GM18505 (cell line): ENCODE measurements at regions not wholly inside any gene's neighbourhood (a gene's known extent, or its start where the extent isn't known, plus 50 kb on each side); places are given as distances from the start of the nearest gene placed in this dataset.
"Not testable (repeated sequence)": the region's sequence is repeated elsewhere in the genome, so short reads cannot be mapped to it uniquely, and the experiment has no call there.

Source experiments
- ATAC-seq: cut with Tn5 transposase; IDR thresholded peaks from one replicate; pipeline ENCODE4 v1.9.1; 2021; ENCODE audit not compliant: unreplicated experiment
- POLR2A ChIP-seq: IDR thresholded peaks from 4 replicates; pipeline ENCODE4 v1.6.1; 2011; ENCODE audit warnings: borderline replicate concordance; ENCODE audit not compliant: insufficient read depth, insufficient read length; ENCODE audit errors: extremely low read depth

GRCh38 chr16:29237971-29238370 is 168.5 kb downstream of the NPIPB11 start:
- no peak for TF ChIP-seq POLR2A
- no peak for ATAC-seq

DNA sequence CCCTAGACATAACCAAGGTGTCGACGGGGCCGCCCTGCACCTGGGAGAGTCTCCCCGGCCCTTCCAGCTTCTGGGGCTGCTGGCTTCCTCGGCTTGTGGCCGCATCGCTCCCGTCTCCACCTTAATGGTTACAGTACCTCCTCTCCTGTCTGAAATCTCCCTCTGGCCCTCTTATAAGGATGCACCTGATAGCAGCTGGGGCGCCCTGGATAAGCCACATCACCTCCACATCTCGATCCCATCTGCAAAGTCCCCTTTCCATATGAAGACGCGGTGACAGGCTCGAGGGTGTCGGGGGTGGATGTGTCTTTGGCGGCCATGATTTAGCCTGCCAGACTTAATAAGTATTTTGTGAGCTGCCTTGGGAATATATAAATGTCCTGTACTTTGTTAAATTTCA is 169.0 kb downstream of the NPIPB11 start:
- ATAC-seq = not testable (repeated sequence)

DNA sequence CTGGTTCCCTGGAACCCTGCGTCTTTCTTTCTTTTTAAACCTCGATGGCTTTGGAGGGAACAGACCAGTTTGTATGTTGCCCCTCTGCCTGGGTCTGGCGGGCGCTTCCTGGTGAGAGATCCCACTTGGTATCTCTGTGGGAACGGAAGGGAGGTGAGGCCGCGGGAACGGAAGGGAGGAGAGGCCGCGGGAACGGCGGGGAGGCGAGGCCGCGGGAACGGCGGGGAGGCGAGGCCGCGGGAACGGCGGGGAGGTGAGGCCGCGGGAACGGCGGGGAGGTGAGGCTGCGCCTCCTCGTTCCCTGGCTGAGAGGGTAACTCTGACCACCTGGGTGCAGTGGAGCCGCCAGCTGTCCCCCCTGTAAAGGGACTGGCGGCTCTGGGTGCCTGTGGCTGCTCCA is 169.5 kb downstream of the NPIPB11 start:
- ATAC-seq = not testable (repeated sequence)

GRCh38 chr16:29235836-29236370 is 170.6 kb downstream of the NPIPB11 start:
- not testable (repeated sequence) for ATAC-seq

- ATAC-seq = not testable (repeated sequence)
These were observed 171.8 kb downstream of the NPIPB11 start for GRCh38 chr16:29234536-29235275.

DNA sequence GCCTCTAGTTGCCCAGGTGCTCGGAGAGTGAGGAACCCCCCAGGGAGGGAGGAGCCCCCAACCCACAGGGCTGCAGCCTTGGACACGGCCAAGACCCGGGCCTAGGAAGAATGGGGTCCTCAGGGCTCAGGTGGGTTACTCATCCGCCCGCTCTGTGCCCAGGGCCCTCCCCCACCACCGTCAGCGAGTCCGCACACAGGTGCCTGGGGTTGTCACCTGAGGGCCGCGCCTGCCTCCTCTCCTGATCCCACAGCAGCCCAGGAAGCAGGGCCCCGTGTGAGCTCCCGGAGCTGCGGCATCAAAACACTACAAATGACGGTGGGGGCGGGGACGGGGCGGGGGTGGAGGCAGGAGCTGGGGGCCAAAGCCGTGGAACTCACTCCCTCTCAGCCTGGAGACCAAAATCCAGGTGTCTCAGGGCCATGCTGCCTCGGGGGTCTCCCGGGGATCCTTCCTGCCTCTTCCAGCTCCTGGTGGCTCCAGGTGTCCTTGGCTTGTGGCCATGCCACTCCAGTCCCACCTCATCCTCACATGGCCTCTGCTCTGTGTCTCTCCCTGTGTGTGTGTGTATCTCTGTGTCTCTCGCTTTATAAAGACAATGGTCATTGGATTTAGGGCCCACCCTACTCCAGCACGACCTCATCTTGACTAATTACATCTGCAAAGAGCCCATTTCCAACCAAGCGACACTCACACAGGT is 172.7 kb downstream of the NPIPB11 start:
- not testable (repeated sequence) for ATAC-seq

DNA sequence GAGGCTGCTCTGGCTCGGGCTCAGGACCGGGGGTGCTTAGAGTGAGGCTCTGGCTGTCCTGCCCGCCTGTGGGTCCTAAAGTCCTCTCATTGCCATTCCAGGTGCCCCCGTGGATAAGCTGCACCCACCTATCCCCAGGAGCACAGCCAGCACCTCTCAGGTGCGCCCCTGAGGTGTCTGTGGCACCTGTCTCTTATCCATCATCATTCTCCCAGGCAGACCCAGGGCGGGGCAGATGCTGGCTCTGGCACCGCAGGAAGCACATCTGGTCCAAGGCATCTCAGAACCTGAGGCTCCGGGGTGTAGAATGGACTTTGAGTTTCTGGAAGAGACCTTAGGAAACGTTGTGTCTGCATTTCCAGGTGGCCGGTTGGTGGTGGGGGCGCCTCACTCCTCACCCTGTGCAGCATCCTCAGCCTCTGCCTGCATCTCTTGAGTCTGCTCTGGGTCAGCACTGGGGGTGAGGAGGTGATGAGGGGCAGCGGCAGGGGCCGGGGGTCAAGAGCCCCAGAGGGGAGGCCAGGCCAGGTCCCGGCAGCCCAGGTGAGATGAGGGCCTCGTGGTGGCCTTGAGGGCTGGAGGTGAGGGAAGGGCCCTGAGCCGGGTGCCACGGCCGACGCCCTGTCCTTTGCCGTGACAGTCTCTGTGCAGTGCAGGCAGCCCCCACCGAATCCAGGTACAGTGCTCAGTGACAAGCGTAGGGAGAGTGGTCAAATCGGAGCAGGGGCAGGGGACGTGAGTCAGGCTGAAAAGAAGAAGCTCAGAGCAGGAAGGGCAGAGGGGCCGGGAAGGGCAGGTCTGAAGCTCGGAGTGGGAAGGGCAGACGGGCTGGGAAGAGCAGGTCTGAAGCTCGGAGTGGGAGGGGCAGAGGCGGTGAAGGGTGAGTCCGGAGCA is 173.5 kb downstream of the NPIPB11 start:
- ATAC-seq = no peak
- TF ChIP-seq POLR2A = no peak

DNA sequence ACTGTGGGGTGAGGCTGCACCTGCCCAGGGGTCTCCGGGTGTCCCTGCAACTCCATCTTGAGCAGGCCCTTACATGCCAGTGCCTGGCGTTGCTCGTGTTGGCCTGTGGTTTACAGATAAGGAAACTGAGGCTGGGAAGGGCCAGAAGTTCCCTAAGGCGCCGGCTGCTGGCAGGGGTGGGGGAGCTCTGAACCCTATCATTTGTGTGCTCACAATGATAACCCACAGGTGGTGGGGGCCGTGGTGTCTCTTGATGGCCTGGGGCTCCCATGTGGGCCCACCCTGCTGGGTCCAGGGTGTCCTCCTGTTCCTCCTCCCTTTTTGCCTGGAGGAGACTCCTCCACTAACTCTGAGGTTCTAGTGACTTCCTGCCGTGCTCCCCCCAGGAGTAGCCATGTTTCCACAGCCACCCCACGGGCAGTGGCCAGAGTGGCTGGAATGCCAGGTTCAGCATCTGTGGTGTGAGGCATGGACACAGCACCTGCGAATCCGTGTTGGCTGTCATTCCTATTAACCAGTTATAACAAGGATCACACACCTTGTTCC is 174.3 kb downstream of the NPIPB11 start:
- ATAC-seq = not testable (repeated sequence)

DNA sequence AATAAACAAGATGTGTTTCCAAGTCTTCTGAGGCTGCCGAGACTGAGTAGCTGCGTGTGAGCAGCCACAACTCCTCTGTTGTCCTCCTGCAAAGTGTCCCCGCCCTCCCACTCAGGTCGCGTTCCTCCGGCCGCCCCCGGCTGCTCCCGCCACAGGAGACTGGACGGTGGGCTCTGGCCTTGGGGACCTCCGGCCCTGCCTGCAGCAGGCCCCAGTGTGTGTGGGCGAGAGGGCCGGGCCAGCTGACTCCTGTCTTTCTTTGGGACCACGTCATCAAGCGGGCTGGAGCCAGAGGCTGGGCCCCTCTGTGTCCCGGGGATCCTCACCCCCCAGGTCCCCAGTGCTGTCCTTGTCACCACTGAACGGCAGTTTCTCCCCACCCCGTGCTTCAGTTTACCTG is 175.3 kb downstream of the NPIPB11 start:
- TF ChIP-seq POLR2A = no peak
- no peak for ATAC-seq

DNA sequence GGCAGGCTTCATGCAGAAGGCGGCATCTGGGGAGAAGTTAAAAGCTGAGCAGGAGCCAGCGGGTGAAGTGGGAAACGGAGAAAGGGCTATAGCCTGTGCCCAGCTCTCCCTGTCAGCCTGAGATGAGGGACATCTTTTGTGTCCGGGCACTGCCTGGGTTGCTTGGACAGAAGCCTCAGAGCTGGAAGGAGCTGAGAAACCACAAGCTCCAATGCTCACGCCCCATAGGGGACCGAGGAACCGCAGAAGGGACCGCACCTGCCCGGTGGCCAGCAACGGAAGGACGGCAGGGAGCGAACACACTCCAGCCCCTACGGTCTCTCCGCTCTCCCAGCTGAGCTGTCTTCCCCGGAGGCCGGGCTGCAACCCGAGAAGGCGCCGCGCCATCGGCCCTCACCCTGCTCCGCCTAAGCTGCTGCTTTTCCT is 175.8 kb downstream of the NPIPB11 start:
- ATAC-seq = no peak
- no peak for TF ChIP-seq POLR2A

- ATAC-seq = not testable (repeated sequence)
These were observed 176.4 kb downstream of the NPIPB11 start for GRCh38 chr16:29230006-29230668.

DNA sequence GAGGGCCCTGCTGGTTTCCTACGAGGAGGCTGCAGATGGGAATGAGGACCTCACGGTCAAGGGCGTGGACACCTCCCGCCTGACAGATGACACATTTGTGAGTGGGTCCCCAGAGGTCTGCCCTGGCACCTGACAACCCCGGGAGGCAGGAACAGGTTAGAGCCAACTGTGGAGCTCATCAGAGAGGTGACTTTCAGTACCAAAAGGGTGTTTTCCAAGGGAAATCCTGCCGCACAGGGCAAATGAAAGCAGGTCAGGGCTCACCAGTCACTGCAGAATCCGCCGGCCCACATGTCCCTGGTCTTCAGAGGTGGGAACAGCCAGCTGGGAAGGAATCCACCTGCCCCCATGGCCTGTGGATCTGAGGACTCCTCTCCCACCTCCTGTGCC is 176.9 kb downstream of the NPIPB11 start:
- not testable (repeated sequence) for ATAC-seq

DNA sequence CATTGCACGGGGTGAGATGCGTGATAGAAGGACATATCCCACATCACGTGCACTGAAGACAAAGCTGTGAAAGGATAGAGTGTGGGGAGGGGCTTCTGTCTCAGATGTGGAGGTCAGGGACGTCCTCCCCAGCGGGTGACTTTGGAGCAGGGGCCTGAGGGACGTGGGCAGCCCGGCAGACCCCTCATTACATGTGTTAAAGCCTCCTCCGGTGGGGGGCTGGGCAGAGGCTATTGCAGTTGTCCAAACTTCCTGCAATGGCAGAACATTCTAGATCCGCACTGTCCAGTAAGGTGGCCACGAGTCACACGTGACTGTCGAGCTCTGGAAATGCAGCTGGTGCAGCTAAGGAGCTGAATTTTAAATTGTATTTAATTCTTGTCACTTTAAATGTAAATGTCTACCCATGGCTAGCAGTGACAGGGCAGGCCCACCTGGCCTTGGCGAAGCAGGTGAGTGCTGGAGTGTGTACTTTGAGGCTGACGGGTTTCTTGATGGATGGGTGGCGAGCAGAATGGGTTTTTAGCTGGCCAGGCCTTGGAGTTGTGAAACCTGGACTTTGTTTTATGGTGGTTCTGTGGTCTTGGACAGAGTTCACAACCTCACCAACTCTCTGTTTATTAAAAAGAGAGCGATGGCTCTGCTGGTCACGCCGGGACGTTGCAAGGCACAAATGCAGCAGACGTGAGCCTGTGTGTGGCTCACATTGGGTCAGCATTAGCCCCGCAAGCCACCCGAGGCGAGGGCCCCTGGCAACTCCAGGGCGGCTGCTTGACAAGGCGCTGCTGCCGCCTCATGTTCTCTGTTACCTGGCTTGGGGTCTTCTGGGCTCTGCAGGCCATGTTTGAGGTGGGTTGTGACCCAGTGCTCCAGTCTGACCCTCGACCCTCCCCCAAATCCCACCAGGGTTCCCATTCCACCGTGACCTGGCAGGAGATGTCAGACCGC is 177.6 kb downstream of the NPIPB11 start:
- ATAC-seq = not testable (repeated sequence)

- not testable (repeated sequence) for ATAC-seq
These were observed 178.5 kb downstream of the NPIPB11 start for GRCh38 chr16:29227751-29228663.
